HG02840 (cell line): ENCODE measurements at regions not wholly inside any gene's neighbourhood (a gene's known extent, or its start where the extent isn't known, plus 50 kb on each side); places are given as distances from the start of the nearest gene placed in this dataset.
"Not testable (repeated sequence)": the region's sequence is repeated elsewhere in the genome, so short reads cannot be mapped to it uniquely, and the experiment has no call there.

Experiments used
- ATAC-seq: cut with Tn5 transposase; IDR thresholded peaks from one replicate; pipeline ENCODE4 v1.9.1; 2021; ENCODE audit warnings: mild to moderate bottlenecking, moderate library complexity, moderate number of reproducible peaks; ENCODE audit not compliant: unreplicated experiment, low FRiP score

- ATAC-seq: no peak
Observed at GRCh38 chr19:28297036-28297435, 915.9 kb downstream of the UQCRFS1 start.

- no peak for ATAC-seq
Observed at GRCh38 chr19:28296506-28296905, 916.4 kb downstream of the UQCRFS1 start.

GRCh38 chr19:28294975-28295374, 918.0 kb downstream of the UQCRFS1 start:
- not testable (repeated sequence) for ATAC-seq

GRCh38 chr19:28294395-28294794, 918.6 kb downstream of the UQCRFS1 start:
- ATAC-seq: no peak

- ATAC-seq: no peak
Observed at GRCh38 chr19:28293685-28294084, 919.3 kb downstream of the UQCRFS1 start.

GRCh38 chr19:28292822-28293500, 920.0 kb downstream of the UQCRFS1 start:
- ATAC-seq: no peak

GRCh38 chr19:28291874-28292273, 921.1 kb downstream of the UQCRFS1 start:
- no peak for ATAC-seq

GRCh38 chr19:28290963-28291657, 921.8 kb downstream of the UQCRFS1 start:
- ATAC-seq: no peak

GRCh38 chr19:28289295-28290063, 923.5 kb downstream of the UQCRFS1 start:
- ATAC-seq: no peak

GRCh38 chr19:28288572-28289264, 924.2 kb downstream of the UQCRFS1 start:
- ATAC-seq: no peak

GRCh38 chr19:28285917-28286316, 927.0 kb downstream of the UQCRFS1 start:
- ATAC-seq: no peak

- no peak for ATAC-seq
Observed at GRCh38 chr19:28285078-28285477, 927.9 kb downstream of the UQCRFS1 start.

GRCh38 chr19:28284389-28284788, 928.6 kb downstream of the UQCRFS1 start:
- no peak for ATAC-seq

GRCh38 chr19:28283592-28283991, 929.4 kb downstream of the UQCRFS1 start:
- ATAC-seq: no peak

- ATAC-seq: no peak
Observed at GRCh38 chr19:28281676-28282075, 931.3 kb downstream of the UQCRFS1 start.

GRCh38 chr19:28264556-28264955, 948.4 kb downstream of the UQCRFS1 start:
- ATAC-seq: no peak

- no peak for ATAC-seq
Observed at GRCh38 chr19:28258829-28259228, 954.1 kb downstream of the UQCRFS1 start.

- ATAC-seq: no peak
Observed at GRCh38 chr19:28257396-28257795, 955.6 kb downstream of the UQCRFS1 start.

GRCh38 chr19:28247243-28247642, 965.7 kb downstream of the UQCRFS1 start:
- no peak for ATAC-seq

- no peak for ATAC-seq
Observed at GRCh38 chr19:28245937-28246336, 967.0 kb downstream of the UQCRFS1 start.

- no peak for ATAC-seq
Observed at GRCh38 chr19:28244966-28245365, 968.0 kb downstream of the UQCRFS1 start.
